GM21528 (cell line): ENCODE measurements at regions not wholly inside any gene's neighbourhood (a gene's known extent, or its start where the extent isn't known, plus 50 kb on each side); places are given as distances from the start of the nearest gene placed in this dataset.

Source experiments
- ATAC-seq: cut with Tn5 transposase; IDR thresholded peaks from one replicate; pipeline ENCODE4 v1.9.1; 2021; ENCODE audit warnings: mild to moderate bottlenecking, moderate library complexity; ENCODE audit not compliant: unreplicated experiment, low FRiP score

GRCh38 chr3:9301091-9301490 lies 51.6 kb upstream of the SRGAP3 start:
- ATAC-seq: no peak

DNA sequence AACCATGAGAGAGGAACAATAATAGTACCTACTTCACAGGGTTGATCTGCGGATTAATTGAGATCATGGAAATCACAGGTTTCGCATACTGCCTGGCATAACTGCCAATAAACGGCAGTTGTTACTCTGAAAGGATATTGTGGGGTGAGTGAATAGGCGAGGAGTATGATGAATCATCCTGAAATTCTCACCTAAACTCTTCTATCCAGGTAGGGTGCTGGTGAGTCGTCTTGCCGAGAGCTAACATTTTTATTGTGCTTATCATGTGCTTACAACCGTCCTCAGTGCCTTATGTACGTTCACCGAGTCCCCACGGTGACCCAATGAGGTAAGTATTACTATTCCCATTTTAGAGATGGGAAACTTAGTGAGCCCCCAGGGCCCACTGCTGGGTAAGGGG lies 52.4 kb upstream of the SRGAP3 start:
- no peak for ATAC-seq

DNA sequence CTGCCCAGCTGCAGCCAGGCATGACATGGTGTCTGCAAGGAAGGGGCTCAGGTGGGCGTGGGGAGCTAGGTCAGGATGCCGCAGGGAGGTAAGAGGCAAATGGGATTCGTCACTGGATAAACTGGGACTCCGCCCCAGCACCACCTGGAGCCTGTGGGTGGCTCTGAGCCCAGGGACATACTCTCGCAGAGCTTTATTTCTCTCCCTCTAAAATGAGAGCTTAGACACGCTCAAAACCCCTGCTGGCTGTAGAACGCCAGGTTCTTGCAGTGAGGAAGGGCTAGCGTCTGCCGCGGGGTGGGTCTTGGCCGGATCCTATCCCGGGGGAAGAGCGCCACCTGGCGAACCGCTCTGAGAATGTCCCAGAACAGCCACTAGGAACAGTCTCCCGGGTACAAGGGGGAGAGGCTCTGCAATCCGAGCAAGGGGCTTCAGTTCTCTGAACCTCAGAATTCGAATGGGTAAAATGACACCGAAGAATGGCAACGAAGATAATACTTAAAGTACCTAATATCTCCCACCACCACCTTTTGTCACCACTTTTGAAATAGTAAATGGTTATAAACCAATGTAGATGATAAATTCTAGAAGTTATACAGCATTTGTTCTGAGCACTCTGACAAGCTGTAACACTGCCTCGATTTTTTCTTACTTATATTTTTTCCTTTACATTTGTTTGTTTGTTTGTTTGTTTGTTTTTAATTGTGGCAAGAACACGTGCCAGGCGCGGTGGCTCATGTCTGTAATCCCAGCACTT lies 53.2 kb upstream of the SRGAP3 start:
- ATAC-seq: peak; percentile 90

DNA sequence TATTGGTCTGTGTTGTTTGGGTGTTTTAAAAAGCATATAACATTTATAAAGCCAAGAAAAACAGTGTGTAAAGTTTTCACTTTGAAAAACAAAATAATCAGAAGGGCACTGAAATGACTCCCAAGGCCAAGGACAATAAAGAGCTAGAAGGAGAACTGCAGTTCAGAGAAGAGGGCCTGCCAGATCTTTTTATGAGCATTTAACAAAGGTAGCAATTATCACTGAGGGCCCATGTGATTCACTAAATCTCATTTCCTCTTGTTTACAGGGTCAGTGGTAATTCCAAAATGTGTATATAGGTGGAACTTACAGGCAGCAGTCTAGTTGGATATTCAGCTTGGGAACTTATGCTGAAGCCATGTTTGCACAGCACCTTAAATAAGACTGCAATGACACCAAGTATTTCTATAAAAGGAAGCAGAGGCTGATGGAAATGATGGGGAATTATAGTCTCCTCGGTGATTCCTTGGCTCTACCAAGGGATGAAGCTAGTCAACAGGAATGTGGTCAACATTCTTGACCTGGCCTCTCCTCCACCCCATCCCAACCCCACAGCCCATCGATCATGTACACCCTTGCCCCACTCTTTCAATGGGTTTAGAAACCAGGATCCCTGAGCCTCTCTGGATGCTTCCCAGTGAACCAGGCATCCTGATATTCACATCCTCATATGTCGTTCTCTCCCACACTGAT lies 54.4 kb upstream of the THUMPD3 start:
- no peak for ATAC-seq

- no peak for ATAC-seq
Measured at GRCh38 chr3:9310043-9310442, 52.8 kb upstream of the THUMPD3 start.

DNA sequence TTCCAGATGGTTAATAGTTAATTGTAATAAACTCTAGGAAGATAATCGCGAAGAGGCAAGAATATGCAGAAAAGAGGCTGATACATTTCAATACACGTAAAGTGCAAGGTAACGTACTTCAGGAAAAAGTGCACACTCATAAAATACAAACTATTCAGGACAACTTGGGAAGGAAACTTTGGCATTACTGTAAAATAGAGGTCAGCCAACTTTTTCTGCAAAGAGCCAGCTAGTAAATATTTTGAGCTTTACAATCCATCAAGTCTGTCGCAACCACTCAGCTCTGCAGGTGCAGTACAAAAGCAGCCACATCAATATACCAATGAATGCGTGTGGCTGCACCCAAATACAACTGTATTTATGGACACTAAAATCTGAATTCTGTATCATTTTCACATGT lies 51.6 kb upstream of the THUMPD3 start:
- no peak for ATAC-seq
